AG09319 (cell line): ENCODE measurements at regions not wholly inside any gene's neighbourhood (a gene's known extent, or its start where the extent isn't known, plus 50 kb on each side); places are given as distances from the start of the nearest gene placed in this dataset.

Experiments used
- DNase-seq: peaks from one replicate; pipeline ENCODE4 v3.0.0-alpha.2; 2010; ENCODE audit warnings: low read depth; ENCODE audit errors: extremely low read depth
- TF ChIP-seq, protein P1 (sequence below): IDR thresholded peaks from 2 replicates; pipeline ENCODE4 v1.5.1; 2011; ENCODE audit warnings: low read depth, mild to moderate bottlenecking, inconsistent platforms, low read length, moderate library complexity

DNA sequence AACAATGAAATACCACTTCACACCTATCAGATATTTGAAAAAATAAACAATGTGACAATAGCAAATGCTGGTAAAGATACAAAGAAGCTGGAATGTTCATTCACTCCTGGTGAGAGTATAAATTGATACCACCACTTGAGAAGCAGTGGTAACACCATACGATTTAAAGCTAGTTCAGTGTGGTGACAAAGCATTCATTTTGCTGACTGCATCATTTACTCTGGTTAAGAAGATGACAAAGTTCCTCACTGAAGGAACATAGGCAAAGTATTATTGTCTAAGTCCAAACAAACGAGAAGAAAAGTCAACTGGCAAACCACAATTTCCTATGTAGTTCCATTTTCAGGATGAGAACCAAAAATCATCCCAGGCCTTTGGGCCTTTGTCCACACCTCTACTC lies 102.5 kb downstream of the GEMIN8 start:
- TF ChIP-seq, protein P1, sequence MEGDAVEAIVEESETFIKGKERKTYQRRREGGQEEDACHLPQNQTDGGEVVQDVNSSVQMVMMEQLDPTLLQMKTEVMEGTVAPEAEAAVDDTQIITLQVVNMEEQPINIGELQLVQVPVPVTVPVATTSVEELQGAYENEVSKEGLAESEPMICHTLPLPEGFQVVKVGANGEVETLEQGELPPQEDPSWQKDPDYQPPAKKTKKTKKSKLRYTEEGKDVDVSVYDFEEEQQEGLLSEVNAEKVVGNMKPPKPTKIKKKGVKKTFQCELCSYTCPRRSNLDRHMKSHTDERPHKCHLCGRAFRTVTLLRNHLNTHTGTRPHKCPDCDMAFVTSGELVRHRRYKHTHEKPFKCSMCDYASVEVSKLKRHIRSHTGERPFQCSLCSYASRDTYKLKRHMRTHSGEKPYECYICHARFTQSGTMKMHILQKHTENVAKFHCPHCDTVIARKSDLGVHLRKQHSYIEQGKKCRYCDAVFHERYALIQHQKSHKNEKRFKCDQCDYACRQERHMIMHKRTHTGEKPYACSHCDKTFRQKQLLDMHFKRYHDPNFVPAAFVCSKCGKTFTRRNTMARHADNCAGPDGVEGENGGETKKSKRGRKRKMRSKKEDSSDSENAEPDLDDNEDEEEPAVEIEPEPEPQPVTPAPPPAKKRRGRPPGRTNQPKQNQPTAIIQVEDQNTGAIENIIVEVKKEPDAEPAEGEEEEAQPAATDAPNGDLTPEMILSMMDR, result no peak
- no peak for DNase-seq

DNA sequence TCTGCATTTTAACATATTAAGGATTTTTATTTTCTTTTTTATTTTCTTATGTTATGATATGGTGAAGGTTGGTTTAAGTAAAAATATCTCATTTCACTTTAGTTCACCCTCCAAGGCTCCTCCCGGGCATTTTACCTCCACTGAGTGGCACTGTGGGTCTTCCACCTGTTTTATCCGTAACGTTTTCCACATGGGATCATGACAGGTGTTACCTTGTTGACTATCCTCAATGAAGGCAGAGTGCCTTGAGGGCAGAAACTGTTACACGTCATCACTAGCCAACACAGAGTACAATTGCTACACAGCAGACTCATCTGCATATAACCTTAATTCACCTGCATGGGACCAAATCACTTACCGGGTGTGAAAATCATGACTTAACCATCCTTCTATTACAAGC lies 105.8 kb downstream of the GEMIN8 start:
- DNase-seq, result no peak
- TF ChIP-seq, protein P1, result no peak

DNA sequence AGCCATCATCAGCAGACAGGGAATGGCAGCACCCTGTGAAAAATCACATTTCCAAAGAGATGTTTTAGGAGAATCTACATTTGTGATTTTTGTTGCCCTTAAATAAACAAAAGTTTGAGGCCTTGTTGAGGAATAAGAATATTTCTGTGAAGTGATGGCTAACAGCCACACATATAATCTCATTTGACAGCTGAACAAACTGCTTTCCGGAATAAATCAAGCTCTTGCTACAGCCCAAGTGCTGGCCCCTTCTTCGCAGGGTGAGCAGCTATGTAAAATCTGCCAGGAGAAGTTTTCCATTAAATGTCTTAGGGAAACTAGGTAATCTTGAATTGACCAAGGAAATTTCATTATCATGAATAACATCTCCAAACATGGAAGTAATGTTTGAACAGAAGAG lies 106.4 kb upstream of the GPM6B start:
- no peak for DNase-seq
- TF ChIP-seq, protein P1, result no peak

DNA sequence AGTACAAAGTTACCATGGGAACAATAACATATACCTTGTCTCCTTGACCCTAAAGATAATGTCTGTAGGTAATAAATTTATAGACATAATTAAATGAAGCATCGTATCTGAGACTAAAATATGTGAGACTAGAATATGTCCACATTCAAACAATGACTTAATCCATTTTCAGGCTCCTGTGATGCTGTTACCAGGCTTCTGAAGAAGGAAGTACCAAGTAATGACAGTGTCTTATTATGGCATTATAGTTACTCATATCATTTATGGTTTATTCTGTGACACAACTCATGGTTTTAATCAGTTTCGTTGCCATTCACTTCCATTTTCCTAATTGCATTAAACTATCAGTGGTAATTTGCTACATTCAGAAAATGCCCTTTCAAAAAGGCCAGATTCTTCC lies 100.6 kb upstream of the GPM6B start:
- no peak for DNase-seq
- TF ChIP-seq, protein P1, result no peak

DNA sequence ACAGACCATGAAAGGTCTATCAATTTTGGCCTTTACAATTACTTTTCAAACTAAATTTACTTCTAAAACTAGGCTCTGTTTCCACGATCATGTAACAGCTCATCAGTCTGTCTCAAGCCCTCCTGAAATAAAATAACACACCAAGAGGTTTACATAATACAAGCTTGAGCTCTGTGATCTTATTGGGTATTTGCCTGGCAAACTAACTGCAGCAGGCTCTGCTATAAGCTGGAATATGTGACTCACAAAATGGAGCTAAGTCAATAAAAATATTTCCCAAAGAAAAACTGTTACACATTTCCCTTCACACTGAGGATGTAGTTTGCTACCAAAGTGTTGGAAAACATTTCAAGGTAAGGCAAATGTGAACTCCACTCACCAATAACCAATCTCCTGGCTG lies 94.7 kb upstream of the GPM6B start:
- TF ChIP-seq, protein P1, result no peak

DNA sequence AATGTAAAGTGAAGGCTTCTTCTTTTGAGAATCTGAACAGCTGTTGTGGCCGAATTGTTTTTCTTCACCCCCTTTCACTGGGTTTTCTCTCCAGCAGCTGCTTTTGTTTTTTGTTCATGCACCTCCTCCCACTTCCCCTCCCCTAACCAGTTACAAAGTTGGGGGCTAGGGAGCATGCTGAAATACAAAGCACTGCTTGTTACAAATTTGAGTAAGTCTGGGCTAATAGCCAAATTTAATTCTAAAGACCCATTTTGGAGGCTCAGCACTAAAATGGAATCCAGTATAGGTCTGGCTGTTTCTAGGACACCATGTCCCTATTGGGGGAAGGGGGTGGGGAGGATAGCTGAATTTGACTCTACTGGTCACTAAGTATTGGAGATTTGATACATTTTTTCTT lies 89.2 kb upstream of the GPM6B start:
- DNase-seq, result no peak
- TF ChIP-seq, protein P1, result no peak

More for the DNA sequence above, 94.7 kb upstream of the GPM6B start:
- no peak for DNase-seq

DNA sequence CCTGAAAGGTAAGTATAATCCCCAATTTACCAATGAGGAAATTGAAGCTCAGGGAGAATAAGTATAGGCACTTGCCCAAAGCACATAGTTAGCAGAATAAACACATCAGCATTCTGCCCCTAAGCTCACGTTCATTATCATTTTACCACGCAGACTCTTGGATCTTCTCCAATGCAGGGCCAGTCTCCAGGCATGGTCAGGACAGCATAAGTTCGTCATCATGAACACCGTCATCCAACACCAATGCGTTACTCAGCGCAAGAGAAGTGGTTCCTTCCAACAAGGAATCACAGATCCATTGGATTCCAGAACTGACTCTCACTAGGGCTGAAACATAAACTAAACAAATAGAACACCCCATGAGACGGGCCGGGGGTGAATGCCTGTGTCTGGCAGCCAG lies 86.5 kb upstream of the GPM6B start:
- TF ChIP-seq, protein P1, result no peak

More for the DNA sequence above, 86.5 kb upstream of the GPM6B start:
- no peak for DNase-seq
